Right ventricle myocardium inferior (tissue), 1 donor: ENCODE measurements at regions not wholly inside any gene's neighbourhood (a gene's known extent, or its start where the extent isn't known, plus 50 kb on each side); places are given as distances from the start of the nearest gene placed in this dataset.
A peak's percentile ranks its signal among the peaks of the same experiment; 100 is the strongest.

ENCODE experiments used
- ATAC-seq: fragments of 200-7000 bp; cut with Tn5 transposase; one replicate; pipeline ENCODE4 v1.9.1; 2020; ENCODE audit warnings: mild to moderate bottlenecking, moderate library complexity
- DNase-seq: peaks from one replicate; pipeline ENCODE4 v3.0.0; 2021; ENCODE audit errors: missing footprints
- intact Hi-C: fragments of 100-400 bp; cut with DNase I; formaldehyde crosslinking; loops from one replicate; pipeline ENCODE4 v1.11.0; 2022
- donor health status: DM: no; HTN: yes; CAD: no; lungs with severe emphysema.

DNA sequence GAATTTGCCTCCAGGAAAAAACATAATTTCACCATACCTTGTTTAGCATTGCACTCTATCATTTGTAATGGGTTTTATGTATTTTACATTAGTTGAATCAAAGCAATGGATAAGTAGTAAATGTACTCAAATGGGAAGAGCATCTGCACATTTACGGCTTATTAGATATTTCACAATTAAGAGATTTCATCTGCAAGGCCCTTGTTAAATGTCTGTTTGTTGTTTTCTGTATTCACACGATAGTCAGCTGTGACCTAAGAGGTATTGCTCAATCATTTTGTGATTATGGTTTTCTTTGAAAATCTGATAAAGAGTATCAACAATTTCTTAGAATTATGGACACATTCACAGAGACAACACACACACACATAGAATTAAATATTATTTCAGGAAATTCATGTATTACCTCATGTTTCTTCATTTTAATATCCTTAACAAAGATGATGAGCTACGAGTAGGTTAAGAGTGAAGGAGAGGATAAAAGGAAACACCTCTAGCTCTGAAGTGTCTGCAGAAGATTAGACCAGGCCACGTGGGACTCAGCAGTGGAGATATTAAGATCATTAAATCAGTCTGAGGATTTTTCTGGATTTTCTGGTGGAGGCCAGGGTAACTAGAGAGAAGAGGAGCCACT is 121.9 kb upstream of the POU1F1 start:
- intact Hi-C loops = no loop called here

DNA sequence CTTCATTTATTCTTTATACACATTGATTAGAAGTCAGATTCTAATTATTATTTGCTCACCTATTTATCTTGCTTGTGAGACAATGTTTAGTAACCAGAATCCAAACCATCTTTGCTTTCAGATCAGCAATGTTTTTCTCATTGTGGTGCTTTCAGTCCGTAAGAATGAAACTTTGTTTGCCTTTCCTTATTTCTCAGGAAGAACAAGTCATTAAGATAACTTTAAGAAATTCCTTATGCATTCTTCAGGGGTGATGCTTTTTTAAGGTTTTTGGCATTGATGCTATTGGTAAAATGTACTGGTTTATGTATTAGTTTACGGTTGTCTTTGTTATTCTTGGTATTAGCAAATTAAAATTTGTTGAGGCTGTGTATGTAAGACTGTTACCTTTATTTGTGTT is 120.8 kb upstream of the POU1F1 start:
- DNase-seq = no peak
- ATAC-seq = no peak
- intact Hi-C loops = no loop called here

More for the DNA sequence above, 121.9 kb upstream of the POU1F1 start:
- no peak for ATAC-seq
- no peak for DNase-seq

- DNase-seq (no peak), ATAC-seq (no peak)
- intact Hi-C loops = no loop called here
These were observed 114.4 kb upstream of the POU1F1 start for GRCh38 chr3:87390821-87391220.

DNA sequence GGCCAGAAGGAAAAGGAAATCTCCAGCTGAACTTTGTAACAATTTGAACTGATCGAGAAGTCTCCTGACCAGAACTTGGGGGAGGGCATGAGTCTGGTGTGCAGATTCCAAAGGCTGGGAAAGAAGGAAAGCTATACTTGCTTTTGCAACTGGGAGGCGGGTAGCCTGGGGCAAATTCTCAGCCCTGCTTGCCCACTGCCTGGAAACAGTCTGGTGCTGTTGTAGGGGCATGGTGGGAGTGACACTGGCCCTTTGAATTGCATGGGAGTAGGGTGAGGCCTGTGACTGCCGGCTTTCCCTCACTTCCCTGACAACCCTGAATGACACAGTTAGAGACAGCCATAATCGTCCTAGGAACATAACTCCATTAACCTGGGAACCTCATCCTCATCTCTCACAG is 114.0 kb upstream of the POU1F1 start:
- intact Hi-C loops = no loop called here
- ATAC-seq = no peak
- no peak for DNase-seq

GRCh38 chr3:87375231-87375682 is 98.9 kb upstream of the POU1F1 start:
- DNase-seq (no peak), ATAC-seq (no peak)
- intact Hi-C loops = no loop called here

GRCh38 chr3:87370007-87370406 is 93.6 kb upstream of the POU1F1 start:
- DNase-seq (no peak), ATAC-seq (no peak)
- intact Hi-C loops = no loop called here

DNA sequence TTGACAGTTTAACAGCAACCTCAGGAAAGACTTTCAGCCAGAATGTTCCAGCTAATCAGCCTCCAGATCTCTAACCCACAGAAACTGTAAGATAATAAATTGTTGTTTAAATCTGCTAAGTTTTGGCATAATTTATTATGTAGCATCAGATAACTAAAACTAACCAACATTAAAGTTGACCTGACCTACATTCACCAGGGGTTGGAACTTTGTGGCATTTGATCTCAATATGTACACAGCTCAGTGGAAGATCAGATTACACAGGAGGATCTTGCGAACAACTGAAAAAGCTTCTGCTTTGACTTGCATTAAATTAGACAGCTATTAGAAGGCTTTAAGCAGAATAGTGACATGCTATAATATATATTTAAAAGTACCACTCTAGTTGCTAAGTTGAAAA is 91.4 kb upstream of the POU1F1 start:
- intact Hi-C loops = no loop called here
- DNase-seq (no peak), ATAC-seq (no peak)

GRCh38 chr3:87363721-87364120 is 87.3 kb upstream of the POU1F1 start:
- ATAC-seq (no peak), DNase-seq (no peak)
- intact Hi-C loops = no loop called here

DNA sequence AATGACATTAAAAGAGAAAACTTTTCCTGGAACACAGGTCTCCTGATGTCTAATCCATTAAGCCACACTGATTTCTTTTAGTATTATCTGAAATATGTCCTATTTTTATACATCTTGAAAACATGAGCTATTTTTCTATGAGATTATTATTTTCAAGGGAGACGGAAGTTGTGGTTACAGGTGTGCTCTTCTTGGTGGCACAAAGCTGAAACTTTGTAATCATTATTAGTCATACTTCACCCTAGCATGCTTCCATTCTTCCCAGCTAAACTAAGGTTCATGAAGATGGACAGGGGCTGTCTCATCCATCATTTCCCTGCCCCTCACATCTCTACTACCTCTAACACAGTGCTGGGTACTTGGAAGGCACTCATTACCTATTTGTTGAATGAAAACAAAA is 85.6 kb upstream of the POU1F1 start:
- intact Hi-C loops = no loop called here
- DNase-seq (no peak), ATAC-seq (no peak)

GRCh38 chr3:87361271-87361670 is 84.9 kb upstream of the POU1F1 start:
- intact Hi-C loops = no loop called here
- no peak for ATAC-seq
- no peak for DNase-seq

- no peak for DNase-seq
These were observed 83.4 kb upstream of the POU1F1 start for GRCh38 chr3:87359826-87360225.

GRCh38 chr3:87359025-87359424 is 82.6 kb upstream of the POU1F1 start:
- DNase-seq = no peak
- no peak for ATAC-seq
- intact Hi-C loops = no loop called here

More at GRCh38 chr3:87359826-87360225, 83.4 kb upstream of the POU1F1 start:
- intact Hi-C loops = no loop called here
- no peak for ATAC-seq

GRCh38 chr3:87358066-87358465 is 81.7 kb upstream of the POU1F1 start:
- intact Hi-C loops = no loop called here
- ATAC-seq (no peak), DNase-seq (no peak)

DNA sequence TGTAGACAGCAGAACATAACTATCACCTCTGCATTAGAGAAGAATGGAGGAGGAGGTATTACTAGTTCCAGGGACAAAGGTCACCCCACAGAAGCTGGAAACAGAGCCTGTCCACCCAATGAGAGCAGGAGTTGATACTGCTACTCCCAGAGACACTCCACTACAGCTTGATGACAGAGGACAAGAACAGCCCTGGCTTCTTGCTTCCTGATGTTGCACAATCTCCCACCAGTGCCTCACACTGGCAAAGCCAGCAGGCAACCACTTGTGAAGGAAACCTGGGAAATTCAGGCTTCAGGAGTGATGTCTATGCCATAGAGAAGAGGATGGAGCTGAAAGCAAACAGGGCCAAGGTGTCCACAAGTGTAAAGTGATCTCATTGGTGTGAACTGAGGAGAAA is 78.0 kb upstream of the POU1F1 start:
- intact Hi-C loops = loop anchor here (5.0 kb wide), 1 partner anchor 648 kb away; no protein-coding TSS in a partner anchor
- DNase-seq (no peak), ATAC-seq (no peak)

DNA sequence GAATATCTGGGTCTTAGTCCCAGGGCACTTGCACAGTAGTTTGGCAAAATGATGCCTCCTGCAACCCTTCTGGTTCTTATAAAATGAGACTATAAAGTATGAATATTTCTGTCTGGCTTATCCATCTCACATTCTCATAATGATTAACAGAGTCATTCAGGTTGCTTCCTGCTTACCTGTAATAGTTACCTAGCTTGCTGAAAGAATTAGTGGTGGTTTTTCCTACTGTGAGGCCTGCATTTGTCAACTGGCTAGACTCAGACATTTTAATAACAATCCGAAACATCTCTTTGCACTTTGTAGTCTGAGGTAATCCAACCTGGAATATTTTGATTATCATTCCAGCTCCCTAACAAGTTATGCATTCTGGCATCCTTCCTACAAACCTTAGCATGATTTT is 75.6 kb upstream of the POU1F1 start:
- ATAC-seq = no peak
- no peak for DNase-seq
- intact Hi-C loops = loop anchor here (5.0 kb wide), 1 partner anchor 650 kb away; no protein-coding TSS in a partner anchor

DNA sequence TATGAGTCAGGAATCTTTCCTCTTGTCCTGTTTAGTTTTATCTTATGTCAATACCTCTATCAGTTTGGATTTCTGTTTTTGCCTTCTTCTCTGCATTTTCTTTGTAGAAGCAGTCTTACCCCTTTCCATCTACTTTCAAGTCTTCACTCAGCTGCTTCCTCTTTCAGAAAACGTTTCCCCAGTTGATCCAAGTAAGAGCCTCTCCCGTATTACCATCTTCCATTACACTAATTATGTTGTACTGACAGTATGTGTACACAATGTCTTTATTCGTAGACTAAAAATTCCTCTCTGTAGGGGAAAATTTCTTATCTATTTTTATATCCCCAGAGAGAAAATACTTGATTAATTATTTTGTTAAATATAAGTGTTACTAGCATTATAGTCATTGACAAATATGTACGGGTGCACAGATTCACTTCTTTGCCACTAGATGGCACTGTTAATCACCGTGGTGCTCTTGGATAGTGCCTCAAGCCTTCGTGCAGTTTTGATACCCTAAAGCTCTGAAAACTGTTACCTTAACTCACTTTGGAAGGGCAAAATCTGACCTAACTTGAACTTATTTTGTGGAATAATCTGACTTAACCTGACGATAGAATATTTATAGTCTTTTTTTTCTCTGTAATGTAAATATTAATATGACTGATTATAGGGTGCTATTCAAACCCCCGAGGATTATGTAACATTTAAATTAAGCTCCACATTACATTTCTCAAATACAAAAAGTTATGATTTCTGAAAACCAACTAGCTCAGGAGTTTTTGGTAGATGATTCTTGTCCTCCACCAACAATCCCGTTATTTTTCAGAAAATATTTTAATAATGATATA is 74.2 kb upstream of the POU1F1 start:
- ATAC-seq (peak; percentile 57), DNase-seq (no peak)
- intact Hi-C loops = loop anchor here (5.0 kb wide), 1 partner anchor 652 kb away; no protein-coding TSS in a partner anchor

DNA sequence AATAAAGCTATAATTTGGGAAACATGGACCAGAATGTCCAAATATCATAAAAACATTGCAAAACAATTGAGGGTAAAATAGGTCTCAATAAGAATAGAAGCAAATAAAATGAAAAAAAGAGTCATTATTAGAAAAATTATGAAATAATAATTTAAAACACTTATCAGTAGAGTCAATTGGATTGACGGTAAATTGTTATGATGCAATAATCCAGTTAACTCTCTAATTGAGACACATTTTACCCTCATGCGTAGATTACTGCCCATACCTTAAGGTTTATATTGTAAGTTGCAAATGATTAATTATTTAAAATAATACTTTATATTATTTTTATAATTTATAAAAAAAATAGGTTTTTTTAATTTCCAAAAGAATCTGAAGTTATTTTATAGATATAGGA is 73.4 kb upstream of the POU1F1 start:
- no peak for DNase-seq
- no peak for ATAC-seq
- intact Hi-C loops = loop anchor here (5.0 kb wide), 1 partner anchor 652 kb away; no protein-coding TSS in a partner anchor

GRCh38 chr3:87336761-87337160 is 60.4 kb upstream of the POU1F1 start:
- intact Hi-C loops = no loop called here
- DNase-seq (no peak), ATAC-seq (no peak)

DNA sequence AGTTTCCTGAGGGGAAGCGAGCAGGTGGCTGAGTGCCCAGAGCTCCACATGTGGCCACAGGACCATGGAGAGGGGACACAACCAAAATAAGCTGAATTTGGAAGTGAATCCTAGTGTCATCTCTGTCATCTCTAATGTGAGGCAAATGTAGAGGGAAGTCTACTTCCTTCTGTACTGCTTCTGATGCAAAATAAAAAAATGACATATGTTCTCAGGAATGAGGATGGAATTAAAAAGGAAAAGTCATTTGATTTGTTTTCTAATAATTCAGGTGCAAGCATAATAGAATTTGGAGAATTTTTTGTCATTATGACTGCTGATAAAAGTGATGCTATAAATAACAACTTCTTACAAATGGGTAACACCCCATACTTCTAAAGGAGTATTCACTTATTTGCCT is 59.5 kb upstream of the POU1F1 start:
- DNase-seq = no peak
- intact Hi-C loops = no loop called here
- ATAC-seq = no peak

DNA sequence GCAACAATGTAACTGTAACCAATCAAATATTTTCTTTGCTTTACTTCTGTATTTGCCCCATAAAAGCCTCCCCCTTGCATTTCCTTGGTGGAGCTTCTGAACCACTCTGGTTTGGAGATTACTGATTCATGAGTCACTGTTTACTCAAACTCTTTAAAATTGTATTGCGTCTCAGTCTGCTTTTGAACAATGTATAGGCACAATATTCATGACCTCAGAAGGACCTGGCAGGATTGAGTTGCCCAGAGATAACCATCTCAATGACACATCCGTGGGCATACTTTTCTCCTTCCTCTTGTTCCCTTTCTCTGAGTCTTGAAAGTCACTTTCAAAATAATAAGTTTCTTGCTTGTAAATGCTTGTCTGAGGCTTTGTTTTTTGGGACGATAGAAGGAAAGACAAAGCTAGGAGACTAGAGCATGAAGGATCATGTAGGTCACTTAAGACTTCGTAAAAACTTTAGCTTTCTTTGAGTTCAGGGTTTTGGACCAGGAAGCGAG is 57.1 kb upstream of the POU1F1 start:
- DNase-seq (no peak), ATAC-seq (no peak)
- intact Hi-C loops = no loop called here
